Motor neuron (in vitro differentiated cells): ENCODE measurements at regions not wholly inside any gene's neighbourhood (a gene's known extent, or its start where the extent isn't known, plus 50 kb on each side); places are given as distances from the start of the nearest gene placed in this dataset.

Experiments
- ATAC-seq, 8 experiments: fragments of 200-7000 bp; cut with Tn5 transposase; replicated peaks in 6 of 8; 2 replicates each; pipeline ENCODE4 v1.8.0; 2021; ENCODE audit warnings: mild to moderate bottlenecking in 8 of 8, moderate library complexity in 8 of 8
- H3K27ac ChIP-seq, 2 donors: fragments of 250-450 bp; sonication (Bioruptor Pico); 2 replicates each; pipeline ENCODE4 v1.9.0; 2021; ENCODE audit warnings: antibody characterized with exemption in 2 of 2, mild to moderate bottlenecking in 2 of 2, moderate library complexity in 1 of 2
- H3K4me1 ChIP-seq, 2 donors: fragments of 250-450 bp; sonication (Bioruptor Pico); replicated peaks in 1 of 2; 2 replicates each; pipeline ENCODE4 v1.6.1; 2021; ENCODE audit warnings: antibody characterized with exemption in 2 of 2, mild to moderate bottlenecking in 2 of 2, moderate library complexity in 1 of 2
- H3K4me3 ChIP-seq, 5 donors: fragments of 250-450 bp; sonication (Bioruptor Pico); 2 replicates each; pipeline ENCODE4 v1.9.0; 2021; ENCODE audit warnings: antibody characterized with exemption in 5 of 5, mild to moderate bottlenecking in 5 of 5, moderate library complexity in 4 of 5
- WGBS, 10 experiments: fragments of 450-650 bp; shearing (Covaris generic); methylation state at CpG; one replicate each; pipeline ENCODE4 v1.0.0; 2022; 5-methylcytosine and 5-hydroxymethylcytosine counted together
- in situ Hi-C, 9 experiments: fragments of 400-800 bp; cut with MboI; loops; one replicate each; pipeline ENCODE4 v1.15.0; 2021; ENCODE audit warnings: low sequenced_read_pairs in 9 of 9, low pct_unique_long_range_greater_than_20kb in 2 of 9; ENCODE audit not compliant: unreplicated experiment in 9 of 9

GRCh38 chr4:8938137-8938536 is 66.5 kb upstream of the HMX1 start:
- 46 to 80% (median 74%) methylated on average over 1 to 8 of the region's 8 CpGs; no CpG with 5 or more reads in 6 of the 10 experiments for WGBS, 10 experiments

GRCh38 chr4:8932884-8933283 is 61.2 kb upstream of the HMX1 start:
- Histone ChIP-seq H3K4me3 (no peak overlapping the region), H3K27ac (no peak overlapping the region), H3K4me1 (no peaks in the 10 kb centered on the region)
- in situ Hi-C loops: no loop called here
- no peak for ATAC-seq
- WGBS, 10 experiments: 0 to 29% (median 11%) methylated on average over 1 of the region's 1 CpG; no CpG with 5 or more reads in 5 of the 10 experiments

More at GRCh38 chr4:8938137-8938536, 66.5 kb upstream of the HMX1 start:
- no peak overlapping the region for H3K27ac ChIP-seq
- no peak overlapping the region for H3K4me3 ChIP-seq
- in situ Hi-C loops: no loop called here
- ATAC-seq: no peak
- no peaks in the 10 kb centered on the region for H3K4me1 ChIP-seq

- Histone ChIP-seq H3K27ac (no peak overlapping the region), H3K4me1 (no peaks in the 10 kb centered on the region), H3K4me3 (no peak overlapping the region)
- no peak for ATAC-seq
- in situ Hi-C loops: no loop called here
- WGBS, 10 experiments: 0 to 33% (median 0%) methylated on average over 1 of the region's 1 CpG; no CpG with 5 or more reads in 1 of the 10 experiments
Observed at GRCh38 chr4:8928074-8928473, 56.4 kb upstream of the HMX1 start.

- Histone ChIP-seq H3K4me3 (no peak overlapping the region), H3K27ac (no peak overlapping the region), H3K4me1 (no peaks in the 10 kb centered on the region)
- WGBS, 10 experiments: 0% methylated on average over 1 of the region's 1 CpG; no CpG with 5 or more reads in 9 of the 10 experiments
- in situ Hi-C loops: loop anchor here in 1 of 9 experiments (25.0 kb wide), 1 partner anchor 235 kb away; no protein-coding TSS in a partner anchor
- no peak for ATAC-seq
Observed at GRCh38 chr4:8922481-8922880, 50.8 kb upstream of the HMX1 start.

- H3K4me1 ChIP-seq: no peaks in the 10 kb centered on the region
- ATAC-seq: no peak
- no peak overlapping the region for H3K27ac ChIP-seq
- WGBS, 10 experiments: 7 to 100% (median 59%) methylated on average over 1 to 3 of the region's 3 CpGs; no CpG with 5 or more reads in 3 of the 10 experiments
- in situ Hi-C loops: loop anchor here in 1 of 9 experiments (25.0 kb wide), 1 partner anchor 234 kb away; no protein-coding TSS in a partner anchor
- no peak overlapping the region for H3K4me3 ChIP-seq
Observed at GRCh38 chr4:8921465-8921864, 49.8 kb upstream of the HMX1 start.
